GM18499 (cell line): ENCODE measurements at regions not wholly inside any gene's neighbourhood (a gene's known extent, or its start where the extent isn't known, plus 50 kb on each side); places are given as distances from the start of the nearest gene placed in this dataset.

Experiments
- ATAC-seq: cut with Tn5 transposase; IDR thresholded peaks from one replicate; pipeline ENCODE4 v1.9.1; 2021; ENCODE audit warnings: moderate number of reproducible peaks; ENCODE audit not compliant: insufficient read depth, unreplicated experiment

GRCh38 chr3:76051145-76051544 is 265.8 kb upstream of the ZNF717 start:
- ATAC-seq: no peak

GRCh38 chr3:76054404-76054803 is 269.1 kb upstream of the ZNF717 start:
- ATAC-seq: no peak

- no peak for ATAC-seq
Measured at GRCh38 chr3:76061654-76062053, 276.3 kb upstream of the ZNF717 start.

- ATAC-seq: no peak
Measured at GRCh38 chr3:76063019-76063418, 277.7 kb upstream of the ZNF717 start.

- no peak for ATAC-seq
Measured at GRCh38 chr3:76063811-76064210, 278.5 kb upstream of the ZNF717 start.

GRCh38 chr3:76065964-76066363 is 280.6 kb upstream of the ZNF717 start:
- ATAC-seq: no peak

- no peak for ATAC-seq
Measured at GRCh38 chr3:76078101-76078500, 292.8 kb upstream of the ZNF717 start.

GRCh38 chr3:76083992-76084391 is 298.6 kb upstream of the ZNF717 start:
- no peak for ATAC-seq

GRCh38 chr3:76096036-76096435 is 310.7 kb upstream of the ZNF717 start:
- ATAC-seq: no peak

GRCh38 chr3:76096836-76097588 is 311.7 kb upstream of the ZNF717 start:
- no peak for ATAC-seq

- no peak for ATAC-seq
Measured at GRCh38 chr3:76097589-76097969, 312.2 kb upstream of the ZNF717 start.

- ATAC-seq: no peak
Measured at GRCh38 chr3:76099956-76100355, 314.6 kb upstream of the ZNF717 start.

GRCh38 chr3:76107935-76108570 is 322.7 kb upstream of the ZNF717 start:
- peak; percentile 68 for ATAC-seq

- no peak for ATAC-seq
Measured at GRCh38 chr3:76111808-76112207, 326.5 kb upstream of the ZNF717 start.

- ATAC-seq: no peak
Measured at GRCh38 chr3:76122007-76122406, 336.7 kb upstream of the ZNF717 start.

GRCh38 chr3:76129441-76129840 is 344.1 kb upstream of the ZNF717 start:
- no peak for ATAC-seq

- no peak for ATAC-seq
Measured at GRCh38 chr3:76131396-76132153, 346.2 kb upstream of the ZNF717 start.

GRCh38 chr3:76132154-76132470 is 346.8 kb upstream of the ZNF717 start:
- no peak for ATAC-seq

GRCh38 chr3:76134166-76134565 is 348.8 kb upstream of the ZNF717 start:
- no peak for ATAC-seq

GRCh38 chr3:76138921-76139320 is 353.6 kb upstream of the ZNF717 start:
- no peak for ATAC-seq

- no peak for ATAC-seq
Measured at GRCh38 chr3:76147846-76148245, 362.5 kb upstream of the ZNF717 start.

- no peak for ATAC-seq
Measured at GRCh38 chr3:76152028-76152427, 366.7 kb upstream of the ZNF717 start.
